ENCODE measurements at regions not wholly inside any gene's neighbourhood (a gene's known extent, or its start where the extent isn't known, plus 50 kb on each side); places are given as distances from the start of the nearest gene placed in this dataset.

- TF ChIP-seq CTCF (IDR thresholded peaks at IDR 0.05; ENCODE audit: borderline replicate concordance, extremely low read depth, low read length, poor library complexity, severe bottlenecking) (no peak), EZH2 (IDR thresholded peaks at IDR 0.05; ENCODE audit: borderline replicate concordance, low read depth, low read length, severe bottlenecking) (no peak)
Measured at GRCh38 chr3:67832817-67833216, 178.4 kb upstream of the SUCLG2 start.

Measured in DND-41 (cell line).